ENCODE measurements at regions not wholly inside any gene's neighbourhood (a gene's known extent, or its start where the extent isn't known, plus 50 kb on each side); places are given as distances from the start of the nearest gene placed in this dataset.
"Not testable (repeated sequence)": the region's sequence is repeated elsewhere in the genome, so short reads cannot be mapped to it uniquely, and the experiment has no call there.

DNA sequence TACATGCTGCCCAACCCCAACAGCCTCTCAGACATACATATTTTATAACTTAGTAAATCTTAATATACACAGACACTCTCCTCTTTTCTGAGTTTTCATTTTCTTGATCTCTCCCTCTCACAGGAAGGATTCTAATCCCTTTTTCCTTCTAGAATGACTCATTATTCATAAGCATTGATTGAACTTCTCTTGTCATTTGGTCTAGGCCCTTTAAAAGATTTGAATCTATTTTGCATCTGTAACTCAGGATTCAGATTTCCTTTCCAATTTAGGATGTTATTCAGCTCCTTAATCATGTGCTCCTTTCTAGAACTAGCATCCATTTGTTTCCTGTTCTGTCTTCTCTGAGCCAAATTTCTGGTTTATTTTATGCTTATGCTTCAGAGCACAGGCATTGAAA is 624.5 kb upstream of the SGO1 start:
- no peak for DNase-seq

GRCh38 chr3:20809356-20809755 is 623.4 kb upstream of the SGO1 start:
- DNase-seq, result no peak

DNA sequence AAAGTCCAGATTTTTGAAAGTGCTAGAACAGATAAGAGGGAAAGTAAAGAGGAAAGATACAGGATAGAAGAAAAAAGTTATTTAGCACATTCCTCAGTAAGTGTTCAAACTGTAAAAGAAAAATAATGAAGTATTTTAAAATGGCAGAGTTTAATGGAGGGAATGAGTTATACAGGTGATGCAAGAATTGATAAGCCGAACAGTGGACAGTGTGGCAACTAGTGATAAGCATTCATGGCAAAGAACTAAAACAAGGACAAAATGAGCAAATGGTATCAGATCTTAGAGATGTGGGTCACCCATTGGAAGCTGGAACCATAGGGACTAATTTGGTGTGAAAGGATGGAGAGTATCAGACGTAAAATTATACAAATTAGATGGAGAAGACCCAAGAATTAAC is 622.9 kb upstream of the SGO1 start:
- no peak for DNase-seq

DNA sequence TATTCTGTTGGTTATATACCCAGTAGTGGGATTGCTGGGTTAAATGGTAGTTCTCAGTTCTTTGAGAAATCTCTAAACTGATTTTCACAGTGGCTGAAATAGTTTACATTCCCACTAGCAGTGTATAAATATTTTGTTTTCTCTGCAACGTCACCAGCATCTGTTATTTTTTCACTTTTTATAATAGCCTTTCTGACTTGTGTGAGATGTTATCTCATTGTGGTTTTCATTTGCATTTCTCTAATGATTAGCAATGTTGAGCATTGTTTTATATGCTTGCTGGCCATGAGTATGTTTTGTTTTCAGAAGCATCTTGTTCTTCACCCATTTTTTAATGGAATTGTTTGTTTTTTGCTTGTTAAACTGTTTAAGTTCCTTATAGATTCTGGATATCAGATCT is 612.7 kb upstream of the SGO1 start:
- no peak for DNase-seq

GRCh38 chr3:20787005-20787404 is 601.0 kb upstream of the SGO1 start:
- no peak for DNase-seq

DNA sequence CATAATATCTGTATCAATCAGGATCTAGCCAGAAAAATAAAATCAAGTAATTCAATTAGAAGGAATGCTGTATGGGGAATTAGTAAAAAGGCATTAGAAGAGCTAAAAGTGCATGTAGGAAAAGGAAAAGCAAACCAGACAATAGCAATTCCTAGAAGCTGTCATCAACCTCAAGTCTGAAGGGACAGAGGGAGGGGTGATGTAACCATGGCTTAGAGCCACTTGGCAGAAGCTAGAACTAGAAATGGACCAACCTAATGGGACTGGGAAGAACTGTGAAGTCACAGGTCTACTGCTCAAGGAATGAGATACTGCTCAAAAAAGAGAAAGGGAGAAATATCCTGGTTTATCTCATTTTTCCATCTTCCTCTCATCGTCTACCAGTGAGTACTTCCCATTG is 590.7 kb upstream of the SGO1 start:
- no peak for DNase-seq

DNA sequence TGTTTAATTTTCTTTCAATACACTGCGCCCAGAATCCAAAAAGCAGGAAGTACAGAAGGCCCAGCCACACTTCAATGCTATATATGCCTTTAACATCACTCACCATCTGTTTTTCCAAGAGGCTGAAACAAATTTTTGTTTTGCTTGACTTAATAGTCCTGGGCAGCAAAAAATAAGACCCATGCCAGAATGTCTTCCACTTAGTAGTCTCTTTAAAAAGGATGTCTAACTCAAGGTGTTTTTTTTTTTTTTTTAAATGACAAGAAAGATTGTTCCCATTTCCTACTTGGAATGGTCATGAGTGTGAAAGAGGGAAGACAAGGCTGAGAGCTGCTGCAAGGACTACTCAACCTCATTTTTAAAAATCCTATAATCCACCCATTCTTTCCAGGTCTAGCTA is 590.3 kb upstream of the SGO1 start:
- no peak for DNase-seq

DNA sequence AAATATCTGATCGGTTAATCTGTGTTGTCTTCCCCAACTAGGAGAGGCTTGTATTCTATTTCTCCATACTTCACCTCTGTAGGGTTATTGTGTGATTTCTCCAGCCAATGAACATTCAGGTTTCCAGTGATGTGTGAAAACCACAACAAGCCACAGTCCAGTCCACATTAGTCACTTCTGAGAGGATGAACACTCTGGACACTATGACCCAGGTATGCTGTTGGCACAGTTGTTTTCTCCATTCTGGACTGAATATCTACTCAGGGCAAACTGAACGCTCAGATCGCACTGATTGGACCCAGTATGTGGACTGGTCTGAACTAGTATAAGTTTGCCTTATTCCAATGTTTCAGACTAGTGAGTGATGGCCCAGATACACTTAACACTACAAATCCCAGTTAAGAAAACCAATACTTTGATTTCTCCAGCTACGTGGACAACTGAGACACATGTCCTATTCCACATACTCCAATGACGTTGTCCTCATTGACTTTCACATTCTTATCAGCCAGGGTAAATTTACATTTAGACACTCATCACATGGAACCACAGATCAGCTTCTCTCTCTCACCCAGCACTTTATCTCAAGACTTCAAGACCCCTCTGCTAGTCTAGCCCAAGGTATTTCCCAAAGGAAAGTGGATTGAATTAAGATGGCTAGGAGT is 587.4 kb upstream of the SGO1 start:
- peak; percentile 14 for DNase-seq

DNA sequence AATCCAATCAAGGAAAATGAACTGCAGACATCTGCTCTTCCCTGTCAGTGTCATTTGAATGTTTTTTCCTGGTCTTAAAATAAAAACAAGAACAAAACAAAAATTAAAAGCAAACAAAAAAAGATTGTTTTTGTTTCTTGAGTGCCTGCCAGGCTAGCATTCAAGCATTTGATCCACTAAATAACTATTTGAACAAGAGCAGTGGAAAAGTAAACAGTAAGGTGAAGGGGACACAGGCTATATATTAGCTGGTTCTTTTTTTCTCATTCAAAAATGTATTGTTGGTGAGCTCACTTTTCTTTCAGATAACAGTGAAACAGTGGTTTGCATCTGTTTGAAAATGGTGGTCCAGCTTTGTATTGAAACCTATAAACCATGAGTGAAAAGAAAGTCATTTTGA is 586.9 kb upstream of the SGO1 start:
- DNase-seq, result no peak

GRCh38 chr3:20769430-20769829 is 583.4 kb upstream of the SGO1 start:
- no peak for DNase-seq

GRCh38 chr3:20760981-20761380 is 575.0 kb upstream of the SGO1 start:
- DNase-seq, result no peak

DNA sequence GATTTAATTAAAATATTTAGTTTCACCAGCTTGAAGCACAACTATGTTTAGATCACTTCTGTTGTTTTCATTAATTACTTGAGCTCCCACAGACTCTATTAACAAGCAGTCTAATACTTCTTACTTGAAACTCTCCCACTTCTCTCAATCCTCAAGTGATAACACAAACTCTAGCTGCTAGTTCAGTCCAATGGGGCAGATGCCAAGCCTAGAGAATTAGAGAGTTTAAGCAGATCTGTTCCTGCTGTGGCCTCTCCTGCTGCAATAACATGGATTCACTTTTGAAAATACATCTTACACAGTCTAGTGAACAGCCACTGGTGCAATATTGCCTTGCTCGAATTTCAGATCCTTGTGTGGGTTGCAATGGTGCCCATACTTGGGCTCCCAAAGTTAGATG is 566.4 kb upstream of the SGO1 start:
- DNase-seq, result no peak

- no peak for DNase-seq
Measured at GRCh38 chr3:20751296-20751695, 565.3 kb upstream of the SGO1 start.

DNA sequence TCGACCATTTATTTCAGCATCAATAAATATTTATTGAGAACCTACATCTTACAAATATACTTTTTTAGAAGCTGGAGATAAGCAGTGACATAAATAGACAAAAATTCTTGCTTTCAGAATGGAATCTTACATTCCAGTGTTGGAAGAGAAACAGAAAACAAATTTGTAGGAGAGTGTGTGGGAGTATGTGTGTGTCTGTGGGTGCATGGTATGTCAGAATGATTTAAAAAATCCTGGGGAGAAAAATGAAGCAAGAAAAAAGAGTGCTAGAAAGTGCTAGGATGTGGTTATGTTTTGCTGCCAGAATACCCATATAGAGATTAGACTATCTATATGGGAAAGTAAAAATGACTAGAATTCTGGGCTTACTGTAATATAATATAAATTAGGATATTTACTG is 561.7 kb upstream of the SGO1 start:
- no peak for DNase-seq

GRCh38 chr3:20743553-20744321 is 557.7 kb upstream of the SGO1 start:
- DNase-seq, result no peak

GRCh38 chr3:20742903-20743552 is 557.0 kb upstream of the SGO1 start:
- no peak for DNase-seq

DNA sequence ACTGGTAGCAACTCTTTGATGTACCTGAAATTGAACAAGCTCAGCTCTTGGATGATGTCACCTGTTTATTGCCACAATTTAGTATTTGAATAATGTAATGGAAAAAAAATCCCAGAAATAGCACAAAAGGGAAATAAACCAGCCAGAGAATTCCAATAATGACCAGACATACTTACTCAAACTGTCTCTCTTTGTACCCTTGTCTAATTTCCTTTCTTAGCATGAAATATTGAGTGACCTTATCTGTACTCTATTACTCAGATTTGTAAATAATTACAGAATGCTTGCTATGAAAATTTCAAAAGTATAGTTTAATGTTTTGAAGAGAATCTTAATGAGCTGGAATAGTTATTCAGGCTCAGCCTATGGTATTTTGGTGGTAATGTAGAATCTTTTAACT is 555.4 kb upstream of the SGO1 start:
- no peak for DNase-seq

GRCh38 chr3:20739814-20740213 is 553.8 kb upstream of the SGO1 start:
- no peak for DNase-seq

DNA sequence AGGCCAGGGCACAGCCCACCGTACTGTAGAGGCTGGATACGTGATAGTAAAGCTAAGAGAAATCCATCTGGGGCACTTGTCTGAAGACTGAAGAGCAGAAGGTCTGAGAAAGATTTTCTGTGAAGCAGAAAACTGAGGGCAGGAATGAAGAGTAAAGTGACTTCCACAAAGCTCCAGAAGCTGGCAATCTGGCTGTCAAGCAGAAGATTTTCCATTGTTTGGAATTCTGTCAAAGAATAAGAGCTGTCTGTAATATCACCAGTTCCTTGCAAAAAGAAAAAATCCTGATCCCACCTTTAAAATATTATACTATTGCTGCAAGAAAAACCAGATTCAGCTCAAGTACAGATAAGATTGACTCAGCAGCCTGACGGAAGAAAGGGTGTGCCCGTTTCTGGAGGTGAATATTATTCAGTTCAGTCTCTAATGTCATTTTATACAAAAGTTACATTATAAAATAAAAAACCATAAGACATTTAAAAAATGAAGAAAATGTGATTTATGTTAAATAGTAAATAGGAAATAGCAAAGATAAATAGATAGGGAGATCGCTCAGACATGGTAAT is 550.4 kb upstream of the SGO1 start:
- DNase-seq, result no peak

GRCh38 chr3:20729185-20729584 is 543.2 kb upstream of the SGO1 start:
- DNase-seq, result no peak

DNA sequence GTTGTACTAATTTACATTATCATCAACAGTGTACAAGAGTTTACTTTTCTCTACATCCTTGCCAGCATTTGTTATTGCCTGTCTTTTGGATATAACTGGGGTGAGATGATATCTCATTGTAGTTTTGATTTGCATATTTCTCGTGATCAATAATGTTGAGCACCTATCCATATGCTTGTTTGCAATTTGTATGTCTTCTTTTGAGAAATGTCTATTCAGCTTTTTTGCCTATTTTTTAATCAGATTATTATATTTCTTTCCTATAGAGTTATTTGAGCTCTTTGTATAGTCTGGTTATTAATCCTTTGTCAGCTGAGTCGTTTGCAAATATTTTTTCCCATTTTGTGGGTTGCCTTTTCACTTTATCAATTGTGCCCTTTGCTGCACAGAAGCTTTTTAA is 540.8 kb upstream of the SGO1 start:
- DNase-seq, result no peak

- no peak for DNase-seq
Measured at GRCh38 chr3:20724241-20724640, 538.2 kb upstream of the SGO1 start.

DNA sequence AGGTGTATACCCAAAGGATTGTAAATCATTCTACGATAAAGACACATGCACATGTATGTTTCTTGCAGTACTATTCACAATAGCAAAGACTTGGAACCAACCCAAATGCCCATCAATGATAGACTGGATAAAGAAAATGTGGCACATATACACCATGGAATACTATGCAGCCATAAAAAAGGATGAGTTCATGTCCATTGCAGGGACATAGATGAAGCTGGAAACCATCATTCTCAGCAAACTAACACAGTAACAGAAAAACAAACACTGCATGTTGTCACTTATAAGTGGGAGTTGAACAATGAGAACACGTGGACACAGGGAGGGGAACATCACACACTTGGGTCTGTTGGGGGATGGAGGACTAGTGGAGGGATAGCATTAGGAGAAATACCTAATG is 530.4 kb upstream of the SGO1 start:
- DNase-seq, result not testable (repeated sequence)

DNA sequence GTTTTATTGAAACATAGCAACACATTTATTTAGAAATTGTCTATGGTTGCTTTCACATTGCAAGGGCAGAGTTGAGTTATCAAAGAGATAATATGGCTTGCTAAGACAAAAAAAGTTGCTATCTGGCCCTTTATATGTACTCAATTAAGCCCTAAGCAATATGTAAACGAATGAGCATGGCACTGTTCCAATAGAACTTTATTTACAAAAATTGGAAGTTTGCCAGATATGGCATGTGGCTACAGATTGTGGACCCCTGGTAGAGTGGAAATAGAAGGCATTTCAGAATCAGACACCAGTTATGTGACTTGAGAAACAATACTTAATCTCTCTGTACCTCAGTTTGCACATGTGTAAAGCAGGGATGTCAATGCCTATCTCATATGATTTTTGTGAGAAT is 515.6 kb upstream of the SGO1 start:
- DNase-seq, result no peak

Measured in NCI-H510A (cell line).